Hindlimb muscle (tissue), 1 donor: ENCODE measurements at regions not wholly inside any gene's neighbourhood (a gene's known extent, or its start where the extent isn't known, plus 50 kb on each side); places are given as distances from the start of the nearest gene placed in this dataset.
A peak's percentile ranks its signal among the peaks of the same experiment; 100 is the strongest.

Source experiments
- DNase-seq: peaks from one replicate; pipeline ENCODE4 v3.0.0-alpha.2; 2013

GRCh38 chr10:120300513-120300912, 156.5 kb upstream of the PLPP4 start:
- no peak for DNase-seq

GRCh38 chr10:120308589-120308988, 148.4 kb upstream of the PLPP4 start:
- no peak for DNase-seq

- DNase-seq = no peak
These were observed 143.3 kb upstream of the PLPP4 start for GRCh38 chr10:120313715-120314114.

GRCh38 chr10:120314442-120314841, 142.6 kb upstream of the PLPP4 start:
- DNase-seq = no peak

GRCh38 chr10:120318862-120319261, 138.2 kb upstream of the PLPP4 start:
- DNase-seq = no peak

- DNase-seq = no peak
These were observed 129.4 kb upstream of the PLPP4 start for GRCh38 chr10:120327675-120328074.

GRCh38 chr10:120328647-120329046, 128.4 kb upstream of the PLPP4 start:
- DNase-seq = no peak

GRCh38 chr10:120335553-120335952, 121.5 kb upstream of the PLPP4 start:
- no peak for DNase-seq

GRCh38 chr10:120336306-120336910, 120.6 kb upstream of the PLPP4 start:
- no peak for DNase-seq

GRCh38 chr10:120336911-120337540, 120.0 kb upstream of the PLPP4 start:
- peak; percentile 11 for DNase-seq

GRCh38 chr10:120342115-120342714, 114.8 kb upstream of the PLPP4 start:
- no peak for DNase-seq

- DNase-seq = no peak
These were observed 111.8 kb upstream of the PLPP4 start for GRCh38 chr10:120345186-120345585.

- no peak for DNase-seq
These were observed 109.4 kb upstream of the PLPP4 start for GRCh38 chr10:120347644-120348043.

- DNase-seq = no peak
These were observed 108.0 kb upstream of the PLPP4 start for GRCh38 chr10:120349069-120349468.

- DNase-seq = no peak
These were observed 101.6 kb upstream of the PLPP4 start for GRCh38 chr10:120355425-120355824.

- DNase-seq = peak; percentile 49
These were observed 96.5 kb upstream of the PLPP4 start for GRCh38 chr10:120360571-120360970.

- DNase-seq = no peak
These were observed 91.2 kb upstream of the PLPP4 start for GRCh38 chr10:120365872-120366271.

- no peak for DNase-seq
These were observed 89.7 kb upstream of the PLPP4 start for GRCh38 chr10:120367341-120367740.

- no peak for DNase-seq
These were observed 88.7 kb upstream of the PLPP4 start for GRCh38 chr10:120368338-120368737.

- DNase-seq = no peak
These were observed 88.1 kb upstream of the PLPP4 start for GRCh38 chr10:120368927-120369326.

- DNase-seq = no peak
These were observed 87.2 kb upstream of the PLPP4 start for GRCh38 chr10:120369856-120370276.

GRCh38 chr10:120371856-120372255, 85.2 kb upstream of the PLPP4 start:
- no peak for DNase-seq

GRCh38 chr10:120372917-120373316, 84.1 kb upstream of the PLPP4 start:
- DNase-seq = no peak

- no peak for DNase-seq
These were observed 81.4 kb upstream of the PLPP4 start for GRCh38 chr10:120375666-120376065.
